GM19463 (cell line): ENCODE measurements at regions not wholly inside any gene's neighbourhood (a gene's known extent, or its start where the extent isn't known, plus 50 kb on each side); places are given as distances from the start of the nearest gene placed in this dataset.
"Not testable (repeated sequence)": the region's sequence is repeated elsewhere in the genome, so short reads cannot be mapped to it uniquely, and the experiment has no call there.

ENCODE experiments used
- ATAC-seq: cut with Tn5 transposase; IDR thresholded peaks from one replicate; pipeline ENCODE4 v1.9.1; 2021; ENCODE audit warnings: mild to moderate bottlenecking, moderate library complexity; ENCODE audit not compliant: unreplicated experiment

GRCh38 chr14:105675905-105676670 lies 149.7 kb downstream of the TMEM121 start:
- not testable (repeated sequence) for ATAC-seq

GRCh38 chr14:105678057-105678456 lies 151.7 kb downstream of the TMEM121 start:
- ATAC-seq = not testable (repeated sequence)

GRCh38 chr14:105678996-105679958 lies 152.9 kb downstream of the TMEM121 start:
- not testable (repeated sequence) for ATAC-seq

GRCh38 chr14:105679959-105680735 lies 153.8 kb downstream of the TMEM121 start:
- peak; percentile 54 for ATAC-seq

- ATAC-seq = peak; percentile 42
Observed at GRCh38 chr14:105680736-105681098, 154.3 kb downstream of the TMEM121 start.

GRCh38 chr14:105681606-105682185 lies 155.3 kb downstream of the TMEM121 start:
- ATAC-seq = not testable (repeated sequence)

- ATAC-seq = not testable (repeated sequence)
Observed at GRCh38 chr14:105682442-105682841, 156.1 kb downstream of the TMEM121 start.

GRCh38 chr14:105682956-105683570 lies 156.7 kb downstream of the TMEM121 start:
- no peak for ATAC-seq

- not testable (repeated sequence) for ATAC-seq
Observed at GRCh38 chr14:105684056-105684455, 157.7 kb downstream of the TMEM121 start.

GRCh38 chr14:105684597-105684996 lies 158.2 kb downstream of the TMEM121 start:
- not testable (repeated sequence) for ATAC-seq

GRCh38 chr14:105685003-105685402 lies 158.6 kb downstream of the TMEM121 start:
- ATAC-seq = no peak

GRCh38 chr14:105685605-105686004 lies 159.2 kb downstream of the TMEM121 start:
- ATAC-seq = not testable (repeated sequence)

- peak; percentile 31 for ATAC-seq
Observed at GRCh38 chr14:105686050-105686449, 159.7 kb downstream of the TMEM121 start.

GRCh38 chr14:105686462-105687170 lies 160.2 kb downstream of the TMEM121 start:
- not testable (repeated sequence) for ATAC-seq

- not testable (repeated sequence) for ATAC-seq
Observed at GRCh38 chr14:105687171-105688022, 161.0 kb downstream of the TMEM121 start.

GRCh38 chr14:105688023-105688351 lies 161.6 kb downstream of the TMEM121 start:
- ATAC-seq = peak; percentile 58

GRCh38 chr14:105688664-105689221 lies 162.4 kb downstream of the TMEM121 start:
- not testable (repeated sequence) for ATAC-seq

- no peak for ATAC-seq
Observed at GRCh38 chr14:105689722-105690121, 163.3 kb downstream of the TMEM121 start.
